ENCODE measurements at regions not wholly inside any gene's neighbourhood (a gene's known extent, or its start where the extent isn't known, plus 50 kb on each side); places are given as distances from the start of the nearest gene placed in this dataset.

DNA sequence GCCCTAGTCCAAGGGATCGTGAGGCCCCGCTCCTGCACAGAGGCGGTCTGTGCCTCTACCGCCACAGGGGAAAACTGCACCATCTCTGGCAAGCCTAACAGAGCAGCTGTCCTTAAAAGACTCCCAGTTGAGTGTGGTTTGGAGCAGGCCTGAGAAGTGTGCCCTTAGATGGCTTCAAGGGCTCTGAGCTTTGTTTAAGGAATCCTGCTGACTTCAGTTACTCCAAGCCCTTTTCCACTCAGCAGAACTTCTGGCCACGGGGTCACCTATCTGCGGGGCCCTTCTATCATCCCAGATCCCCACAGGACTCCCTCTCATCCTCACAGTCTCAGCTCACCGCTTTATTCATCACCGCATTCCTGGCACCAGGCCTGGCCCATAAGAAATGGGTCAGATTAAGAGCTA lies 131.5 kb downstream of the CCDC74A start:
- TF ChIP-seq, protein P1, sequence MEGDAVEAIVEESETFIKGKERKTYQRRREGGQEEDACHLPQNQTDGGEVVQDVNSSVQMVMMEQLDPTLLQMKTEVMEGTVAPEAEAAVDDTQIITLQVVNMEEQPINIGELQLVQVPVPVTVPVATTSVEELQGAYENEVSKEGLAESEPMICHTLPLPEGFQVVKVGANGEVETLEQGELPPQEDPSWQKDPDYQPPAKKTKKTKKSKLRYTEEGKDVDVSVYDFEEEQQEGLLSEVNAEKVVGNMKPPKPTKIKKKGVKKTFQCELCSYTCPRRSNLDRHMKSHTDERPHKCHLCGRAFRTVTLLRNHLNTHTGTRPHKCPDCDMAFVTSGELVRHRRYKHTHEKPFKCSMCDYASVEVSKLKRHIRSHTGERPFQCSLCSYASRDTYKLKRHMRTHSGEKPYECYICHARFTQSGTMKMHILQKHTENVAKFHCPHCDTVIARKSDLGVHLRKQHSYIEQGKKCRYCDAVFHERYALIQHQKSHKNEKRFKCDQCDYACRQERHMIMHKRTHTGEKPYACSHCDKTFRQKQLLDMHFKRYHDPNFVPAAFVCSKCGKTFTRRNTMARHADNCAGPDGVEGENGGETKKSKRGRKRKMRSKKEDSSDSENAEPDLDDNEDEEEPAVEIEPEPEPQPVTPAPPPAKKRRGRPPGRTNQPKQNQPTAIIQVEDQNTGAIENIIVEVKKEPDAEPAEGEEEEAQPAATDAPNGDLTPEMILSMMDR (IDR thresholded peaks at IDR 0.05; ENCODE audit: low read depth, low read length): no peak
- TF ChIP-seq EZH2phosphoT487 (IDR thresholded peaks at IDR 0.05; ENCODE audit: low read depth): no peak

Measured in OCI-LY3 (cell line).